GM12891 (cell line): ENCODE measurements at regions not wholly inside any gene's neighbourhood (a gene's known extent, or its start where the extent isn't known, plus 50 kb on each side); places are given as distances from the start of the nearest gene placed in this dataset.

ENCODE experiments used
- DNase-seq: peaks from one replicate; pipeline ENCODE4 v3.0.0; 2011; ENCODE audit warnings: low spot score; ENCODE audit not compliant: insufficient read length
- FAIRE-seq: peaks from 2 replicates; lab custom pipeline; 2011; peaks lifted over from hg19 to GRCh38; lab: Jason Lieb, UNC
- PAX5 ChIP-seq: IDR thresholded peaks from 2 replicates; pipeline ENCODE4 v1.6.1; 2011; ENCODE audit warnings: low read length, moderate library complexity, mild to moderate bottlenecking; ENCODE audit not compliant: insufficient read depth, severe bottlenecking
- POLR2A ChIP-seq: IDR thresholded peaks from 2 replicates; pipeline ENCODE4 v1.6.1; 2011; ENCODE audit warnings: low read depth, low read length, control low read depth
- POLR2AphosphoS5 ChIP-seq: IDR thresholded peaks from 2 replicates; pipeline ENCODE4 v1.6.1; 2011; ENCODE audit warnings: low read depth, low read length, control low read depth
- POU2F2 ChIP-seq: IDR thresholded peaks from 2 replicates; pipeline ENCODE4 v1.6.1; 2011; ENCODE audit warnings: low read depth, mild to moderate bottlenecking, control low read depth, low read length, moderate library complexity
- SPI1 ChIP-seq: IDR thresholded peaks from 2 replicates; pipeline ENCODE4 v1.6.1; 2011; ENCODE audit warnings: low read depth, low read length, control low read depth
- TAF1 ChIP-seq: IDR thresholded peaks from 2 replicates; pipeline ENCODE4 v1.6.1; 2011; ENCODE audit warnings: low read depth, low read length, control low read depth

- no peak for DNase-seq
Measured at GRCh38 chr11:90332415-90332814, 109.6 kb upstream of the CHORDC1 start.

GRCh38 chr11:90330632-90331031 is 107.8 kb upstream of the CHORDC1 start:
- FAIRE-seq = no peak
- DNase-seq = no peak
- TF ChIP-seq POLR2A = no peak
- TF ChIP-seq PAX5 = no peak
- no peak for TF ChIP-seq POU2F2
- TF ChIP-seq SPI1 = no peak
- no peak for TF ChIP-seq TAF1
- TF ChIP-seq POLR2AphosphoS5 = no peak

More at GRCh38 chr11:90332415-90332814, 109.6 kb upstream of the CHORDC1 start:
- FAIRE-seq = no peak
- no peak for TF ChIP-seq POLR2AphosphoS5
- TF ChIP-seq POU2F2 = no peak
- no peak for TF ChIP-seq PAX5
- TF ChIP-seq TAF1 = no peak
- TF ChIP-seq SPI1 = no peak

- DNase-seq = no peak
- FAIRE-seq = no peak
- no peak for TF ChIP-seq PAX5
- TF ChIP-seq TAF1 = no peak
- no peak for TF ChIP-seq POLR2AphosphoS5
- TF ChIP-seq POLR2A = no peak
- no peak for TF ChIP-seq SPI1
- TF ChIP-seq POU2F2 = no peak
Measured at GRCh38 chr11:90329043-90329442, 106.2 kb upstream of the CHORDC1 start.

- TF ChIP-seq PAX5 (no peak), POU2F2 (no peak), TAF1 (no peak), POLR2A (no peak), POLR2AphosphoS5 (no peak), SPI1 (no peak)
- no peak for FAIRE-seq
- no peak for DNase-seq
Measured at GRCh38 chr11:90326647-90327046, 103.8 kb upstream of the CHORDC1 start.

- DNase-seq (no peak), FAIRE-seq (no peak)
- TF ChIP-seq SPI1 = no peak
- TF ChIP-seq POU2F2 = no peak
- TF ChIP-seq POLR2AphosphoS5 = no peak
- no peak for TF ChIP-seq POLR2A
- no peak for TF ChIP-seq TAF1
- TF ChIP-seq PAX5 = no peak
Measured at GRCh38 chr11:90323289-90323688, 100.4 kb upstream of the CHORDC1 start.

- DNase-seq (no peak), FAIRE-seq (no peak)
- TF ChIP-seq TAF1 (no peak), POLR2AphosphoS5 (no peak), PAX5 (no peak), POLR2A (no peak), SPI1 (no peak), POU2F2 (no peak)
Measured at GRCh38 chr11:90321018-90321417, 98.2 kb upstream of the CHORDC1 start.

- DNase-seq = no peak
- no peak for FAIRE-seq
- TF ChIP-seq PAX5 (no peak), POLR2AphosphoS5 (no peak), POU2F2 (no peak), TAF1 (no peak), SPI1 (no peak), POLR2A (no peak)
Measured at GRCh38 chr11:90318651-90319050, 95.8 kb upstream of the CHORDC1 start.

GRCh38 chr11:90310210-90310609 is 87.4 kb upstream of the CHORDC1 start:
- no peak for TF ChIP-seq POLR2AphosphoS5
- TF ChIP-seq POU2F2 = no peak
- no peak for TF ChIP-seq SPI1
- TF ChIP-seq POLR2A = no peak
- TF ChIP-seq PAX5 = no peak
- no peak for TF ChIP-seq TAF1
- FAIRE-seq (no peak), DNase-seq (no peak)

GRCh38 chr11:90309693-90310092 is 86.8 kb upstream of the CHORDC1 start:
- no peak for DNase-seq
- no peak for FAIRE-seq
- no peak for TF ChIP-seq POLR2AphosphoS5
- no peak for TF ChIP-seq POLR2A

GRCh38 chr11:90294526-90294925 is 71.7 kb upstream of the CHORDC1 start:
- DNase-seq (no peak), FAIRE-seq (no peak)
- TF ChIP-seq POLR2AphosphoS5 (no peak), TAF1 (no peak), POLR2A (no peak), SPI1 (no peak), PAX5 (no peak), POU2F2 (no peak)
